Fibroblast of the aortic adventitia (primary cell): ENCODE measurements at regions not wholly inside any gene's neighbourhood (a gene's known extent, or its start where the extent isn't known, plus 50 kb on each side); places are given as distances from the start of the nearest gene placed in this dataset.

ENCODE experiments used
- DNase-seq: peaks from one replicate; pipeline ENCODE4 v3.0.0-alpha.2; 2010; ENCODE audit warnings: low read depth
- H3K4me3 ChIP-seq: 2 replicates; pipeline ENCODE4 v1.5.1; 2011; ENCODE audit warnings: low read depth, mild to moderate bottlenecking, control low read depth, low read length, moderate library complexity
- CTCF ChIP-seq: IDR thresholded peaks from 2 replicates; pipeline ENCODE4 v1.5.1; 2011; ENCODE audit warnings: mild to moderate bottlenecking, low read length, control low read depth, inconsistent platforms; ENCODE audit not compliant: insufficient read depth

GRCh38 chrX:5265324-5265850 is 963.3 kb downstream of the NLGN4X start:
- DNase-seq: no peak
- H3K4me3 ChIP-seq: no peak overlapping the region
- TF ChIP-seq CTCF: no peak

DNA sequence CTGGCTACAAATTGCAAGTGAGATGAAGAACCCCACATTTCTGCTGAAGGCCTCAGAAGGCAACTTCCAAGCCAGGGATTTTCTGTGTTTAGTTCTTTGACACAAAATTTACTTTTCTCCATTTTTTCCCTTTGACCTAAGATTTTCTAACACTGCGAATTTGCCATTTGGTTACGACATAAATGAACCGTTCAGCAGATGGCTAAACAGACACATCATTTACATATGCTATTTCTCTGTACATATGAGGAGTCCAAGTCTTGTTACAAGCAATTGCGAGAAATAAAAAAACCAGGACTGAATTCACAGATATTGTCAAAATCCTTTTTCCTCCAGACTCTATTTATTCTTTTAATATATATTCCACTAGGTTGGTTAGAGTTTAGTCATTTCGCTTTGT is 978.6 kb downstream of the NLGN4X start:
- DNase-seq: no peak
- H3K4me3 ChIP-seq: no peak overlapping the region
- TF ChIP-seq CTCF: no peak

DNA sequence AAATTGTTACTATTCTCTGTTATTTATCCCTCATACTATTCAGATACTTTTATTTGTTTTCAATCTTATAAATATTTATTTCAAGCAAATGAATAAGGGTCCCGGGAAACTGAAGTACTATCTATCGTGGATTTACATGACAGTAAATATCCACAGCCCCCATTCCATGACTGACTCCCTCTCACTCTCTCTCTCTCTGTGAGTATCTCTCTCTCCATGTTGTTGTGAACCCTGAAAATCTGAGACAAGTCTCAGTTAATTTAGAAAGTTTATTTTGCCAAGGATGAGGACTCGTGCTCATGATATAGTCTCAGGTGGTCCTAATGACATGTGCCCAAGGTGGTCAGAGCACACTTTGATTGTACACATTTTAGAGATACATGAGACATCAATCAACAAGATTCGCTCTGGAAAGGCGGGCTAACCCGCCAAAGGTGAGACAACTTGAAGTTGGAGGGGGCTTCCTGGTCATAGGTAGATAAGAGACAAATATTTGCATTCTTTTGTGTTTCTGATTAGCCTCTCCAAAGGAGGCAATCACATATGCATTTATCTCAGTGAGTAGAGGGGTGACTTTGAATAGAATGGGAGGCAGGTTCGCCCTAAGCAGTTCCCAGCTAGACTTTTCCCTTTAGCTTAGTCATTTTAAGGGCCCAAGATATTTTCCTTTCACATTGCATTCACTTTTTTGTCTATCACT is 986.4 kb downstream of the NLGN4X start:
- no peak for DNase-seq
- no peak for TF ChIP-seq CTCF

GRCh38 chrX:5236749-5237148 is 991.9 kb downstream of the NLGN4X start:
- TF ChIP-seq CTCF: no peak
- no peak overlapping the region for H3K4me3 ChIP-seq
- no peak for DNase-seq

More for the DNA sequence above, 986.4 kb downstream of the NLGN4X start:
- no peak overlapping the region for H3K4me3 ChIP-seq

DNA sequence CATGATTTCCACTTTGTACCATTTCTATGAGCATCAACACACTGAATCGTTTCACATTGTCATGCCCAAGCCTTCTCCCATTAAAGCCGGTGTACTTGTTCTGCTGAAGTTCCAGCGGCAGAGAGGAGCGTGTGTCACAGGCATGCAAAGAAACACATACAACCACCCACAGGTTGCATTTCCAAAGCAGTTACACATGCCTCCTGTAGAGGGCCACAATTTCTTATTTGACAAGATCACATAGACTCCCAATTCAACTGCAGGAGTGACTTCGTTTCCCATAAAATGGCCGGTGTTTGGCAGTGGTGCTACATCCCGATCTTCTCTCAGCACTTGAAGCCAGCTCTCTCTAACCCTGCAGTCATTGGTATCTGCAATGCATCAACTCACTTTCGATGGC is 992.6 kb downstream of the NLGN4X start:
- H3K4me3 ChIP-seq: no peak overlapping the region

DNA sequence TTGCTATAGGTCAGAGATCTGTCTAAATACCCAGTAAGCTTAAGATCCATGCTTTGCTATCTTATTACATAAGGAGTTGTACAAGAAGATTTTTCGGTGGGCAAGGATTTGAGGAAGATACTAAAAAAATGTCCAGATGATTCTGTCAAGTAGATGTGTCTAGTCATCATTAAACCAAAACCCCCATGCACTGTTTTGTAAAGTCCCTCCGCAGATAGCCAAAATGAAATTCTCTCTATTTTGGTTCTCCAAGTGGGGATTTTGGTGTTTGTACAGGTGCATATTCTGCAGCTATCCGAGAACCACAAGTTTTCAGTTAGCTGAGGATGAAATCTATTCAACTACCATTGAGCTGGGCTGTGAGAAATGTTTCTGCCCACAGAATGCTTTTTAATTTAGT is 994.8 kb downstream of the NLGN4X start:
- TF ChIP-seq CTCF: no peak
- DNase-seq: no peak
- H3K4me3 ChIP-seq: no peak overlapping the region

More for the DNA sequence above, 992.6 kb downstream of the NLGN4X start:
- DNase-seq: no peak
- TF ChIP-seq CTCF: no peak

DNA sequence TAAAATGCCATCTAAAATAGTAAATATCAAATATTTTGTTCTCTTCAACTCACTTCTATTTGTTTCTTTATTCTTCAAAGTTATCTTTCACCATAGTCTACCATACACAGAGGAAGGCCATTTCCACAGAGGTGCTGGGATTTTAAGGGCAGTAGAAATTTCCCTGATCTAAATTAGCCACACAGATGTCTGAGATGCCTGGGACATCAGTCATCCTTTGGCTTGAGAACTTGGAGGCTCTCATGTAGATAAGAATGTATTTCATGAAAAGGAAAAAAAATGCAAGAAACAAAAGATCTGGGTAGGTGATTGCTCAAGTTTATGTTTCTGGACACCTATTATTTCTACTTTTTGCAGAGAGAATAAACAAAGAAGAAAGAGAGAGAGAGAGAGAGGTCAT is 1008.2 kb downstream of the NLGN4X start:
- DNase-seq: no peak
- TF ChIP-seq CTCF: no peak
- no peak overlapping the region for H3K4me3 ChIP-seq
